OCI-LY7 (cell line): ENCODE measurements at regions not wholly inside any gene's neighbourhood (a gene's known extent, or its start where the extent isn't known, plus 50 kb on each side); places are given as distances from the start of the nearest gene placed in this dataset.

ENCODE experiments used
- BruUV-seq: library from RNA; stranded (reverse); fragments of 400-500 nt; replicated peaks from 2 replicates; lab custom pipeline; 2021; lab: Mats Ljungman, UMichigan
- CTCF ChIA-PET: fragments of 300-600 bp; sonication (Branson Sonifier 250); formaldehyde crosslinking; loops from one replicate; lab custom pipeline; 2022; ENCODE audit warnings: antibody characterized with exemption; ENCODE audit not compliant: unreplicated experiment; lab: Charles Lee
- POLR2A ChIA-PET: fragments of 300-600 bp; sonication (Branson Sonifier 250); formaldehyde crosslinking; loops from one replicate; lab custom pipeline; 2022; ENCODE audit warnings: antibody characterized with exemption; lab: Charles Lee
- DNase-seq: peaks from one replicate; pipeline ENCODE4 v3.0.0-alpha.2; 2015; ENCODE audit warnings: low spot score
- H2AFZ ChIP-seq: fragments of 200-600 bp; sonication (generic), shearing (Covaris generic); 2 replicates; pipeline ENCODE4 v1.6.1; 2014; ENCODE audit warnings: mild to moderate bottlenecking, antibody characterized with exemption, low read length, moderate library complexity
- H3K27ac ChIP-seq: fragments of 200-600 bp; sonication (generic); 2 replicates; pipeline ENCODE4 v1.5.1; 2014; ENCODE audit warnings: mixed run types, low read depth, mild to moderate bottlenecking, moderate library complexity, low read length, inconsistent platforms; ENCODE audit not compliant: poor library complexity, severe bottlenecking
- H3K36me3 ChIP-seq: fragments of 200-600 bp; sonication (generic); 2 replicates; pipeline ENCODE4 v1.6.1; 2014; ENCODE audit warnings: mild to moderate bottlenecking, antibody characterized with exemption, low read length, moderate library complexity, mixed read lengths; ENCODE audit not compliant: insufficient read depth
- H3K4me1 ChIP-seq: fragments of 200-600 bp; sonication (generic); 2 replicates; pipeline ENCODE4 v1.5.1; 2014; ENCODE audit warnings: mild to moderate bottlenecking, low read length; ENCODE audit not compliant: insufficient read depth, poor library complexity, severe bottlenecking
- H3K4me2 ChIP-seq: fragments of 200-600 bp; sonication (generic); 2 replicates; pipeline ENCODE4 v1.6.1; 2014; ENCODE audit warnings: mild to moderate bottlenecking, low read length
- H3K4me3 ChIP-seq: fragments of 200-600 bp; sonication (generic); 2 replicates; pipeline ENCODE4 v1.5.1; 2014; ENCODE audit warnings: mild to moderate bottlenecking, low read depth, low read length; ENCODE audit not compliant: poor library complexity, severe bottlenecking
- H3K79me2 ChIP-seq: fragments of 200-600 bp; sonication (generic); 2 replicates; pipeline ENCODE4 v1.6.1; 2016; ENCODE audit warnings: low read depth, mild to moderate bottlenecking, low read length, moderate library complexity, mixed read lengths; ENCODE audit not compliant: insufficient read depth
- H3K9me2 ChIP-seq: fragments of 200-600 bp; sonication (generic); 2 replicates; pipeline ENCODE4 v1.6.1; 2016; ENCODE audit warnings: mild to moderate bottlenecking, low read length, mixed read lengths; ENCODE audit not compliant: insufficient read depth
- H3K9me3 ChIP-seq: fragments of 200-600 bp; sonication (generic); 2 replicates; pipeline ENCODE4 v1.6.1; 2014; ENCODE audit warnings: mild to moderate bottlenecking, mixed run types, low read length, mixed read lengths
- H4K20me1 ChIP-seq: fragments of 200-600 bp; sonication (generic); 2 replicates; pipeline ENCODE4 v1.6.1; 2014; ENCODE audit warnings: mild to moderate bottlenecking, antibody characterized with exemption, low read length, moderate library complexity, mixed read lengths; ENCODE audit not compliant: insufficient read depth
- EZH2phosphoT487 ChIP-seq: fragments of 200-600 bp; sonication (generic); IDR thresholded peaks from 2 replicates; pipeline ENCODE4 v1.6.1; 2018; ENCODE audit warnings: low read depth, borderline replicate concordance, mild to moderate bottlenecking, mixed run types, antibody characterized with exemption, low read length, moderate library complexity, mixed read lengths
- intact Hi-C: fragments of 100-400 bp; cut with micrococcal nuclease; formaldehyde crosslinking; loops from one replicate; pipeline ENCODE4 v1.10.0; 2022; ENCODE audit not compliant: unreplicated experiment
- TF ChIP-seq, protein P1 (sequence below): fragments of 200-600 bp; sonication (generic); conservative IDR thresholded peaks from 2 replicates; pipeline ENCODE4 v1.5.1; 2014; ENCODE audit warnings: mild to moderate bottlenecking, antibody characterized with exemption, low read length, moderate library complexity, mixed read lengths

DNA sequence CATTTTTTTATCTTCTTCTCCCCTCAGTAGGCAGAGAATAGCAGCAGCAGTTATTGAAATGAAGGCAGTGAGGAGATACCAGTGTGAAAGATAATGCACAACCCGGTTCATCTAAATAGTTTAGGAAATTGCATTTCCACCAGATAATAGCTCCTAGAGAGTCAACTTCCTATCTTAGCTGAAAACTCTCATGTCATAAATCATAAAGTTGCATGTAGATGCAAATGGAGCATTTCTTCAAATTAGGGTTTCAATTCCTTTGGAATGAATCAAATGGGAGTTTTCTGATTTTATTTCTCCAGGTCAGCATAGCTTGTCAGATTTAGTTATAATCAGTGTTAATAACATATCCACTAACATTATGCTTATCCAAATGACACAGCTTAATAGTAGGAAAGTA lies 335.3 kb downstream of the CNTNAP4 start:
- Histone ChIP-seq H3K4me2 (no peak overlapping the region), H3K36me3 (no peaks in the 10 kb centered on the region), H4K20me1 (no peaks in the 10 kb centered on the region), H3K9me3 (no peaks in the 10 kb centered on the region), H3K79me2 (no peaks in the 10 kb centered on the region), H3K27ac (no peak overlapping the region), H2AFZ (no peak overlapping the region), H3K4me3 (no peak overlapping the region), H3K4me1 (no peaks in the 10 kb centered on the region), H3K9me2 (no peaks in the 10 kb centered on the region)
- no peak for DNase-seq
- BruUV-seq, result no TSS peak
- CTCF ChIA-PET, result no interaction called here
- no peak for TF ChIP-seq EZH2phosphoT487
- TF ChIP-seq, protein P1, sequence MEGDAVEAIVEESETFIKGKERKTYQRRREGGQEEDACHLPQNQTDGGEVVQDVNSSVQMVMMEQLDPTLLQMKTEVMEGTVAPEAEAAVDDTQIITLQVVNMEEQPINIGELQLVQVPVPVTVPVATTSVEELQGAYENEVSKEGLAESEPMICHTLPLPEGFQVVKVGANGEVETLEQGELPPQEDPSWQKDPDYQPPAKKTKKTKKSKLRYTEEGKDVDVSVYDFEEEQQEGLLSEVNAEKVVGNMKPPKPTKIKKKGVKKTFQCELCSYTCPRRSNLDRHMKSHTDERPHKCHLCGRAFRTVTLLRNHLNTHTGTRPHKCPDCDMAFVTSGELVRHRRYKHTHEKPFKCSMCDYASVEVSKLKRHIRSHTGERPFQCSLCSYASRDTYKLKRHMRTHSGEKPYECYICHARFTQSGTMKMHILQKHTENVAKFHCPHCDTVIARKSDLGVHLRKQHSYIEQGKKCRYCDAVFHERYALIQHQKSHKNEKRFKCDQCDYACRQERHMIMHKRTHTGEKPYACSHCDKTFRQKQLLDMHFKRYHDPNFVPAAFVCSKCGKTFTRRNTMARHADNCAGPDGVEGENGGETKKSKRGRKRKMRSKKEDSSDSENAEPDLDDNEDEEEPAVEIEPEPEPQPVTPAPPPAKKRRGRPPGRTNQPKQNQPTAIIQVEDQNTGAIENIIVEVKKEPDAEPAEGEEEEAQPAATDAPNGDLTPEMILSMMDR, result no peak
- POLR2A ChIA-PET, result no interaction called here
- intact Hi-C loops, result no loop called here

DNA sequence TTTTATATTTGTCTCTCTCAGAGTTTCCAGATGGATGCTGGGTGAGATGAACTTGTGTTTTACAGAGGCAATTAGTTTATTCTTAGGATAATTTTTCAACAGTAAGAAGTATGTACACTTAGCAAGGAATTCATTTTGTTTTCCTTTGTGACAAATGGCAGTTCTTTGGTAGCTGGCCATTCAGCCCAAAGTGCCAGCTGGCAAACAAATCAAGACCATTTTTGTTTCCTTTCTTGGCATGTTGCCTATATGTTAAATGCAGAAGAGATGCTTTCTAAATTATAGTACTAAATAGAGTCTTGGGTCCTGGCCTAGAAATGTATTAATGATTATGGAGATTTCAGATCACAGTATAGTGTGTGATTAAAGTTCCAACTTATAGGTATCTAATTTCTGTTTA lies 337.1 kb downstream of the CNTNAP4 start:
- CTCF ChIA-PET, result no interaction called here
- BruUV-seq, result no TSS peak
- H3K9me3 ChIP-seq, result no peaks in the 10 kb centered on the region

DNA sequence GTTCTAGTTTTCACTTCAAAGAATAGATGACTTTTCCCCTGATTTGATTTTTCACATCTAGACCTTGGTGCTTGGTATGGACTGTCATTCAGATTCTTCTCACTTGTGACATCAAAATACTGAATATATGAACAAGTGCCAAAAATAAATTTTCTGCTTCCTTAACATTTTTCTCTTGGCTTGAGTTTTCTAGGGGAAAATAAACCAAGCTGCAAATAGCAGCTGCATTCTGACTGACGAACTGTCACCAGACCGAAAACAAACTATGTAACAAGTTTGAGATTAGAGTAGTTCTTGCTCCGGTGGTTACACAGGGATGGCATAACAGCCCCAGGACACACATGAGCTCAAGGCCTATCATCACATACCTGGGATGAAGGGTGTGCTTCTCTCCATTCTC lies 345.7 kb downstream of the CNTNAP4 start:
- ChIA-PET CTCF (no interaction called here), POLR2A (no interaction called here)
- Histone ChIP-seq H3K4me3 (no peak overlapping the region), H3K4me2 (no peak overlapping the region), H4K20me1 (no peaks in the 10 kb centered on the region), H3K9me3 (no peaks in the 10 kb centered on the region), H3K36me3 (no peaks in the 10 kb centered on the region), H3K79me2 (no peaks in the 10 kb centered on the region), H3K4me1 (no peaks in the 10 kb centered on the region), H3K27ac (no peak overlapping the region), H3K9me2 (no peaks in the 10 kb centered on the region), H2AFZ (no peak overlapping the region)
- TF ChIP-seq, protein P1, result no peak
- no peak for TF ChIP-seq EZH2phosphoT487
- intact Hi-C loops, result loop anchor here (10.0 kb wide), 1 partner anchor 358 kb away; no protein-coding TSS in a partner anchor
- no peak for DNase-seq
- BruUV-seq, result no TSS peak

More for the DNA sequence above, 337.1 kb downstream of the CNTNAP4 start:
- Histone ChIP-seq H4K20me1 (no peaks in the 10 kb centered on the region), H3K4me3 (no peak overlapping the region), H3K36me3 (no peaks in the 10 kb centered on the region), H2AFZ (no peak overlapping the region), H3K4me2 (no peak overlapping the region), H3K4me1 (no peaks in the 10 kb centered on the region), H3K79me2 (no peaks in the 10 kb centered on the region), H3K27ac (no peak overlapping the region), H3K9me2 (no peaks in the 10 kb centered on the region)
- intact Hi-C loops, result no loop called here
- TF ChIP-seq, protein P1, result no peak
- TF ChIP-seq EZH2phosphoT487, result no peak
- POLR2A ChIA-PET, result interaction anchor here (0.9 kb wide), 1 partner anchor 76 kb away, joined by 3 read pairs; no protein-coding TSS in a partner anchor
- no peak for DNase-seq
